Activated CD4-positive, alpha-beta T cell treated with anti-CD3 and anti-CD28 coated beads, Interleukin-2, amount 50 U/mL, for 1 hour (primary cell): ENCODE measurements at regions not wholly inside any gene's neighbourhood (a gene's known extent, or its start where the extent isn't known, plus 50 kb on each side); places are given as distances from the start of the nearest gene placed in this dataset.

Experiments
- DNase-seq: peaks from one replicate; pipeline ENCODE4 v3.0.0-alpha.2; 2020

DNA sequence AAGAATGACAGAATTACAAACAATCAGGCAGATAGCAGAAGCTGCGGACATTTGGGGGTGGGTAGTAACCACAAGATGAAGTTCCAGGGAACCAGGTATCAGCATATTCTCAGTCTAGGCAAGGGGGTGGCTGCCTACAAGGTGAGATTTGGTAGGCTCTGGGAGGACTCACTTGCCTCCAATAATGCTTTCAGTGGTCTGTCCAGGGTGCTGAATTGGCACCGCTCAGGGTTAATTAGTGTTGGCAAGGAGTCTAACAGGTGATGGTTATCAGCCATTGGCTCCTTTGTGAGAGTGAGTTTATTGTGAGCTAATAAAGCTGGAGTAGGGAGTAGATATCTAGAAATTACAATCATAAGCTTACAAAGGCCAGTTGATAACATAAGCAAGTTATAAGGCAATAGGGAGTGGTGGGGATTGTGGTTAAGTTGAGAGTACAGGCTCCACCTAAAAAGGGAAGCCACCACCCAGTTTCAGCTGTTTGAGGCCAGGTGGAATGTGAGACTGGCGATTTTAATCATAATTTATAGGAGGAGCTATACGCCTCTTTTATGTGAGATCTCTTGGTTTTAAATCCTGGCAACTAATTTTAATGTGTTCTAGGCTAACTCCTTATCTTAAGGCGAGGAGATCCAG, 320.5 kb downstream of the MIAT start:
- DNase-seq: no peak

DNA sequence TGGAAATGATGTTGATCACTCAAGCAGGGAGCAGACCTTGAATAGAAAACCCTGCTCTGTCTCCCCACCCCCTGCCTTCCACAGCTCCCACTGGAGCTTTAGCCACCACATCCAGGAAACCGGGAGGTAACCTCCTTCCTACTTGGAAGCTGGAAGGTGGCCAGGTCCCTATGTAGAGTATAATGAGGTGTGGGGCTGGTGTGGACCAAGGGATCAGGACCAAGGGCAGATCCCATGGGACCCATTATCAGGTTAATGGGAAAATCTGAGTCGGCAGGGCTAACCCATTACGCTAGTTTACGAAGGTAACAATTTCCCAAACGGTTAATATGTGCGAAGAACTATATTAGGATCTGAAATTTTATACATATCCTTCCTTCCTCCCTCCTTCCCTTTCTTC, 321.9 kb downstream of the MIAT start:
- no peak for DNase-seq

- DNase-seq: no peak
Measured at GRCh38 chr22:26981111-26981510, 323.7 kb downstream of the MIAT start.

GRCh38 chr22:26981541-26981940, 324.2 kb downstream of the MIAT start:
- no peak for DNase-seq

DNA sequence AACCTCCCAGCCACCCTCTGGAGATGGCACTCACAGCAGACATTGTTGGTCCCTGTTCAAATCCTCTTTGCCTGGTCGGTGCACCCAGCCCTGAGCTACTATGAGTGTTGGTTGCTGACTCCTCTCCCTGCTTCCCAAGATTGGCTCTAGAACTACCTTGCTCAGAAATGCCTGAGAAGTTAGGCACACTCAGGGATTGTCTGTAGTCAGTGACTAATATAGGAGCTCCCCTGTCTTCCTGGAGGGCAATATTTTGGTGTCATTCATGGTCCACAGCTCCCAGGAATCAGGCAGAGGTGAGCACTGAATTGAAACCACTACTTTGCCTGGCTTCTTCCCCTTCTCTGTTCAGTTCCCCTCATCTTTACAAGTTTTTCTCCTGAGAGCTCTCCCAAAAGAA, 325.9 kb downstream of the MIAT start:
- no peak for DNase-seq

- no peak for DNase-seq
Measured at GRCh38 chr22:26985206-26985605, 327.8 kb downstream of the MIAT start.

DNA sequence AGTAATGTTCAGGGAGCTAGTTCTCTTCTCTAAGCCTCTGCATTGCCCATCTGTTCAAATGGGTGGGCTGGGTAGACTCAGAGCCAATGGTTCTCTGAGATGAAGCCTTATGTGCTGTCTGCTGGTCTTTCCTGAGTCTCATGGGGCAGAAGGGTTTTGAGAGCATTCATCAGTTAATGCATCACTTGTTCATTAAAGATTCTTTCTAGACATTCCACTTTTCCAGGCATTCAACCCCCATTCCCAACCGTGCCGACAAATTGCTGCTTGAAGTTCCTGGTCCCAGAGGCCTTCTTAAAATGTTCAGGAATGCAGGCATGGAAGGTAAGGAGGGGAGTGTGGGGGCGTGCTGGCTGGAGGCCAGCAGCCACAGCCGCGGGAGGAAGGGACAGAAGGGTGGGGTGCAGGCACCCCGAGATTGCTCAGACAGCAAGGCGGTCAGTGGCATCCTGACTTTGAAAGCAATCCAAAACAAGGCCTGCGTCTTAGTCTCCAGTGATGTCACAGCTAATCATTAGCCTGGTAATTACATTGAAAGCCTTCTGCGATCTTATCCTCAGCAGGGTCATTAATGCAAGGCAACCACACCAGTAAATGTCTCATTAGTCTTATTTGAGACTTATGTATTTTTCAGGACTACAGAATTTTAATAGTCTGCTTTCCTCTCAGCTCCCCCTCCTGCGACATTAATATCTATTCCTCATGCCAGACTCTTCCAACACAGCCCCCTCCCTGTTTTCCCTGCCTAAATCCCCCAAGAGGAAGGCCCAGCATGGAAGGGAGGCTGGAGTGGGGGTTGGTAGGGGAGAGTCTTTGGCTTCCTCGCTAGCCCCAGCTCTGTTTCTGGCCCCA, 328.8 kb downstream of the MIAT start:
- no peak for DNase-seq

- DNase-seq: no peak
Measured at GRCh38 chr22:26986884-26987283, 329.5 kb downstream of the MIAT start.

- no peak for DNase-seq
Measured at GRCh38 chr22:26990503-26991189, 333.3 kb downstream of the MIAT start.

GRCh38 chr22:26992556-26992955, 335.2 kb downstream of the MIAT start:
- no peak for DNase-seq

DNA sequence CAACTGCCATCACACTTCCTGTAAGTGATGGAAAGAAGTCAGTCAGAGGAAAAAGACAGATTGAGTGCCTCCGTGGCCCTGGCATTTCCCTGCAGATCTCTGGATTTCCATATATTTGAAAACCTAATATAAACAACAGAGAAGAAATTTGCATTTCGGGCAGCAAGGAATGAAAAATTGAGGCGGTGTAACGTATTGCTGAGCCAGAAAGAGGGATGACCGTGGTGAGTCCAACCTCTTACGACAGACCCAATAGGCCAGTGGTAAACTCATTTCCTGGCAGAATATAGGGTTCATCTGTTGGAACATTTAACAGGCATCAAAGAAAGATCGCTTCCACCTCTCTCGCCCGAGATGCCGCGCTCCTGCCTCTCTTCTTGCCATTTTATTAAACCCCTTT, 336.5 kb downstream of the MIAT start:
- DNase-seq: no peak

GRCh38 chr22:26994801-26995200, 337.4 kb downstream of the MIAT start:
- no peak for DNase-seq

- no peak for DNase-seq
Measured at GRCh38 chr22:26995235-26995634, 337.8 kb downstream of the MIAT start.

- DNase-seq: no peak
Measured at GRCh38 chr22:26996154-26996553, 338.8 kb downstream of the MIAT start.

GRCh38 chr22:26998129-26998528, 340.7 kb downstream of the MIAT start:
- no peak for DNase-seq

DNA sequence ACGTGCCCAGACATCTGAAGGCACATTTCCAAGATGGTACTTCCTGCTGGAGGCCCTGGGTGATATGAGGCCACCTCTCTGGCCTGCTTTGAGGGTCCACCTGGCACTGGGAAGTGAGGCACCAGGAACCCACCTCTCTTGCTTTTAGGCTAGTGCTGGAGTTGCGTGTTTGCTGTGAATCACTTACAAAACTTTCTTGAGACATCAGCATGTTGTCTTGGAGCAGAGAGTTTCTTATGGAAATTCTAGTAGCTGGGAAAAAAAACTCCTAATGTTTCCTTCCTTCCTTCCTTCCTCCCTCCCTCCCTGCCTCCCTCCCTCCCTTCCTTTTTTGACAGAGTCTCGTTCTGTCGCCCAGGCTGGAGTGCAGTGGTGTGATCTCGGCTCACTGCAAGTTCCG, 341.3 kb downstream of the MIAT start:
- DNase-seq: no peak

DNA sequence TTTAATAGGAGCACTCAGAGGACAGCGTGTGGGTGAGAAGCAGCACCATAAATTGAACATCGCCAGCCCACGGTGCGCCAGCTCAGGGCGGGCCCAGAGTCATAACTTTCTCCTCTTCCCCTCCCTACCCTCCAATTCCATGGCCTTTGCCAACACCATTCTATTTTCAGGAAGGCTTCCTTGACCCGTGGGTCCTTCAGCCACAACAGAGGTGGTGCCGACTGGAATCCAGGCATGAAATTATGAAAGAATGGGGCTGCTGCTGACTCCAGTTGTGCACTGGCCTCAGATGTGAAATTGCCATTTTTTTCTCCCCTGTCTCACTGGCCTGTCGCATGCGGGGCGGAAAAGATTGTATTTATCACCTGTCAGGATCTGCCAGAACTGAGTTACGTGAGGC, 345.9 kb downstream of the MIAT start:
- no peak for DNase-seq

DNA sequence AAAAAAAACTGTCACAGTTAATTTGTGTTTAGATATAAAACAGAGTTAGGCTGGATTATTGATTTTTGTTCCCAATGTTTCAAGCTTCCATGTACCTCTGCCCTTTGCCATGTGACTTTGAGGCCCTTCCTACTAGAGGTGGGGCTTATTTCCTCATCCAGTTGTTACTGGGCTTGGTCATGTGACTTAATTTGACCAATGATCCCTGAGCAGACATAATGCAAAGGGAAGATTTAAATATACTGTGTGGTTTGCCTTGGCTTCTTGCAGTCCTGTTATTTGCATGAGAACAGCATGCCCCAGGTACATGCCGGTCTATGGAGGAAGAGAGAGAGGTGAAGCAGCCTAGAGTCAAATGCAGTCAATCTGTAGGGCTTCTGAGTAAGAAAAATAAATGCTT, 347.0 kb downstream of the MIAT start:
- DNase-seq: no peak

- no peak for DNase-seq
Measured at GRCh38 chr22:27008454-27008853, 351.1 kb downstream of the MIAT start.

GRCh38 chr22:27011133-27011532, 353.7 kb downstream of the MIAT start:
- DNase-seq: no peak

GRCh38 chr22:27011717-27012116, 354.3 kb downstream of the MIAT start:
- no peak for DNase-seq

DNA sequence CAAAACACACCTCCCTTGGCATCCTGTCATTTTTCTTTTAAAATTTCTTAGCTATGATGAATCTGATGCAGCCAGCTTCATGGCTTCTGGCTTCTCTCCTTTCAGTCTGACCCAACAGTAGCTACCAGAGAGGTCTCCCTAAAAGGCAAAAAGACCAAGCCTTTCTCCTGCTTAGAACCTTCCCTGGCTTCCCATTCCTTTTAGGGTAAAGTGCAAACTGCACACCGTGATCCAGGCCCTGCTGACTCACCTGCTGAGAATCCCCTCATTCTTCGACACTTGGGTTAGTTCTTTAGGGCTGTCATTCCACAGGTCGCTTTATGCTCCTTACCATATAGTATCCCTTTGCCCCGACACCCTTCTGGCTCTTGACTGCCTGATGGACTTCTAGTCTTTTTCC, 362.4 kb downstream of the MIAT start:
- DNase-seq: no peak

- no peak for DNase-seq
Measured at GRCh38 chr22:27022274-27022895, 365.0 kb downstream of the MIAT start.
